Lung (tissue), 11 donors: ENCODE measurements at regions not wholly inside any gene's neighbourhood (a gene's known extent, or its start where the extent isn't known, plus 50 kb on each side); places are given as distances from the start of the nearest gene placed in this dataset.

Experiments
- ATAC-seq: fragments of 200-7000 bp; cut with Tn5 transposase; one replicate; pipeline ENCODE4 v1.9.1; 2020; ENCODE audit warnings: moderate number of reproducible peaks; ENCODE audit not compliant: insufficient read depth, low FRiP score
- DNase-seq, 3 donors: peaks; one replicate each; pipeline ENCODE4 v3.0.0-alpha.2; 2013 to 2017
- H3K27ac ChIP-seq, 2 donors: one replicate each; pipeline ENCODE4 v1.5.1; 2013; ENCODE audit warnings: mild to moderate bottlenecking in 2 of 2, moderate library complexity in 2 of 2, control low read depth in 1 of 2, inconsistent platforms in 1 of 2, low read depth in 1 of 2, low read length in 1 of 2
- H3K27me3 ChIP-seq, 3 donors: one replicate each; pipeline ENCODE4 v1.5.1; 2013; ENCODE audit warnings: low read length in 2 of 3; ENCODE audit not compliant: control insufficient read depth in 3 of 3, insufficient read depth in 3 of 3
- H3K36me3 ChIP-seq, 4 donors: one replicate each; pipeline ENCODE4 v1.5.1; 2013; ENCODE audit warnings: low read length in 4 of 4, mild to moderate bottlenecking in 1 of 4, moderate library complexity in 1 of 4; ENCODE audit not compliant: control insufficient read depth in 4 of 4, insufficient read depth in 4 of 4
- H3K4me1 ChIP-seq, 5 donors: one replicate each; pipeline ENCODE4 v1.5.1; 2013; ENCODE audit warnings: low read length in 5 of 5, mild to moderate bottlenecking in 2 of 5, moderate library complexity in 1 of 5; ENCODE audit not compliant: control insufficient read depth in 5 of 5, insufficient read depth in 5 of 5
- H3K4me3 ChIP-seq: one replicate; pipeline ENCODE4 v1.5.1; 2013; ENCODE audit warnings: mild to moderate bottlenecking, control low read depth, moderate library complexity
- H3K9ac ChIP-seq, 2 donors: one replicate each; pipeline ENCODE4 v1.5.1; 2013; ENCODE audit warnings: low read length in 2 of 2, control low read depth in 1 of 2; ENCODE audit not compliant: insufficient read depth in 1 of 2
- H3K9me3 ChIP-seq, 4 donors: one replicate each; pipeline ENCODE4 v1.5.1; 2013; ENCODE audit warnings: low read length in 3 of 4, mild to moderate bottlenecking in 1 of 4, moderate library complexity in 1 of 4; ENCODE audit not compliant: control insufficient read depth in 4 of 4, insufficient read depth in 3 of 4
- CTCF ChIP-seq: IDR thresholded peaks from 2 replicates; pipeline ENCODE4 v1.5.1; 2012; ENCODE audit warnings: mild to moderate bottlenecking; ENCODE audit errors: control extremely low read depth, extremely low read depth
- WGBS, 2 donors: extraction: QIAGEN DNeasy Blood & Tissue Kit; methylation state at CpG; one replicate each; pipeline ENCODE4 v1.1.7; 2013; 5-methylcytosine and 5-hydroxymethylcytosine counted together
- donor health status: control.
- donor health status: control.
- donor health status: Bipolar disorder and iron deficiency.
- donor health status: healthy.
- donor health status: DM: yes; HTN: yes; CAD: no.

- Histone ChIP-seq H3K4me1 (peaks cover 0 to 19% (median 6%) of the 10 kb centered on the region in 5 donors), H3K27ac (no peak overlapping the region), H3K27me3 (no peaks in the 10 kb centered on the region), H3K4me3 (no peak overlapping the region), H3K36me3 (peaks cover 0 to 3% (median 0%) of the 10 kb centered on the region in 4 donors), H3K9me3 (peaks cover 0 to 6% (median 1%) of the 10 kb centered on the region in 4 donors), H3K9ac (no peak overlapping the region)
- ATAC-seq: no peak
- 70 to 74% methylated on average over 4 of the region's 4 CpGs for WGBS, 2 donors
- TF ChIP-seq CTCF: no peak
- no peak for DNase-seq
Measured at GRCh38 chr13:30843548-30843947, 62.5 kb upstream of the MEDAG start.

- Histone ChIP-seq H3K9ac (no peak overlapping the region), H3K27me3 (no peaks in the 10 kb centered on the region), H3K4me3 (no peak overlapping the region), H3K9me3 (peaks cover 0 to 6% (median 1%) of the 10 kb centered on the region in 4 donors), H3K27ac (no peak overlapping the region), H3K4me1 (peaks cover 0 to 22% (median 6%) of the 10 kb centered on the region in 5 donors), H3K36me3 (peaks cover 0 to 3% (median 0%) of the 10 kb centered on the region in 4 donors)
- TF ChIP-seq CTCF: no peak
- DNase-seq (no peak), ATAC-seq (no peak)
- 96 to 99% methylated on average over 6 of the region's 6 CpGs for WGBS, 2 donors
Measured at GRCh38 chr13:30844548-30845296, 61.3 kb upstream of the MEDAG start.

- Histone ChIP-seq H3K27ac (no peak overlapping the region), H3K9me3 (peaks cover 0 to 6% (median 1%) of the 10 kb centered on the region in 4 donors), H3K27me3 (no peaks in the 10 kb centered on the region), H3K9ac (no peak overlapping the region), H3K36me3 (peaks cover 0 to 3% (median 0%) of the 10 kb centered on the region in 4 donors), H3K4me1 (peaks cover 0 to 22% (median 6%) of the 10 kb centered on the region in 5 donors), H3K4me3 (no peak overlapping the region)
- no peak for ATAC-seq
- DNase-seq: no peak
- WGBS, 2 donors: 55 to 61% methylated on average over 11 of the region's 11 CpGs
- no peak for TF ChIP-seq CTCF
Measured at GRCh38 chr13:30845297-30846214, 60.5 kb upstream of the MEDAG start.
